ENCODE measurements at regions not wholly inside any gene's neighbourhood (a gene's known extent, or its start where the extent isn't known, plus 50 kb on each side); places are given as distances from the start of the nearest gene placed in this dataset.

- DNase-seq = no peak
Measured at GRCh38 chr4:123577225-123577906, 180.8 kb downstream of the SPRY1 start.

- DNase-seq = no peak
Measured at GRCh38 chr4:123578276-123579029, 181.9 kb downstream of the SPRY1 start.

GRCh38 chr4:123579961-123580360 is 183.4 kb downstream of the SPRY1 start:
- no peak for DNase-seq

- no peak for DNase-seq
Measured at GRCh38 chr4:123580981-123581664, 184.5 kb downstream of the SPRY1 start.

GRCh38 chr4:123581802-123582201 is 185.2 kb downstream of the SPRY1 start:
- DNase-seq = no peak

GRCh38 chr4:123583043-123583442 is 186.4 kb downstream of the SPRY1 start:
- DNase-seq = no peak

- no peak for DNase-seq
Measured at GRCh38 chr4:123585111-123585510, 188.5 kb downstream of the SPRY1 start.

GRCh38 chr4:123587983-123588494 is 191.4 kb downstream of the SPRY1 start:
- no peak for DNase-seq

- no peak for DNase-seq
Measured at GRCh38 chr4:123588631-123589241, 192.1 kb downstream of the SPRY1 start.

- no peak for DNase-seq
Measured at GRCh38 chr4:123589301-123589700, 192.7 kb downstream of the SPRY1 start.

GRCh38 chr4:123591875-123592274 is 195.3 kb downstream of the SPRY1 start:
- no peak for DNase-seq

- DNase-seq = no peak
Measured at GRCh38 chr4:123593655-123594054, 197.1 kb downstream of the SPRY1 start.

- no peak for DNase-seq
Measured at GRCh38 chr4:123596805-123597204, 200.2 kb downstream of the SPRY1 start.

- no peak for DNase-seq
Measured at GRCh38 chr4:123597586-123597985, 201.0 kb downstream of the SPRY1 start.

GRCh38 chr4:123598331-123598730 is 201.7 kb downstream of the SPRY1 start:
- DNase-seq = no peak

- DNase-seq = no peak
Measured at GRCh38 chr4:123599061-123599919, 202.7 kb downstream of the SPRY1 start.

- DNase-seq = peak; percentile 59
Measured at GRCh38 chr4:123599920-123600810, 203.6 kb downstream of the SPRY1 start.

- DNase-seq = no peak
Measured at GRCh38 chr4:123600987-123601904, 204.7 kb downstream of the SPRY1 start.

GRCh38 chr4:123602007-123602406 is 205.4 kb downstream of the SPRY1 start:
- DNase-seq = no peak

- no peak for DNase-seq
Measured at GRCh38 chr4:123603165-123603564, 206.6 kb downstream of the SPRY1 start.

Measured in CD4-positive, alpha-beta T cell treated with Interleukin-21 for 1 hour (primary cell).